ENCODE measurements at regions not wholly inside any gene's neighbourhood (a gene's known extent, or its start where the extent isn't known, plus 50 kb on each side); places are given as distances from the start of the nearest gene placed in this dataset.

DNA sequence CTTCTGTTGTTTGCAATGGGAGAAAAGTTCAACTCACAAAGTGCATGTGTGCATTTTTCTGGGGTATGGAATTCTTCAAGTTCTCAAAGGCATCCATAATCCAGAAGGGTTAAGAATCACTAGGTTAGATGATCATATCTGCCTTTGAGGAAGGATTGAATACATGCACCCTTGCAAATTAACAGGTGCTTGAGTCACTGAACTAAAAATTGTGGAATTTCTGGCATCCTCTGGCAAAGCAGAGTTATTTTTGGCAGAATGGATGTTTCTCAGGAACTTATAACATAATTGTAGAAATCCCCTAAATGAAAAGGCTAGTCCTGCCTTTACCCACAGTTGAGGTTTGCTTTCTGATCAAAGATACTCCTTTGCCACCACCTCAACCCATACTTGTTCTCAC lies 136.5 kb upstream of the DYRK2 start:
- TF ChIP-seq, protein P1, sequence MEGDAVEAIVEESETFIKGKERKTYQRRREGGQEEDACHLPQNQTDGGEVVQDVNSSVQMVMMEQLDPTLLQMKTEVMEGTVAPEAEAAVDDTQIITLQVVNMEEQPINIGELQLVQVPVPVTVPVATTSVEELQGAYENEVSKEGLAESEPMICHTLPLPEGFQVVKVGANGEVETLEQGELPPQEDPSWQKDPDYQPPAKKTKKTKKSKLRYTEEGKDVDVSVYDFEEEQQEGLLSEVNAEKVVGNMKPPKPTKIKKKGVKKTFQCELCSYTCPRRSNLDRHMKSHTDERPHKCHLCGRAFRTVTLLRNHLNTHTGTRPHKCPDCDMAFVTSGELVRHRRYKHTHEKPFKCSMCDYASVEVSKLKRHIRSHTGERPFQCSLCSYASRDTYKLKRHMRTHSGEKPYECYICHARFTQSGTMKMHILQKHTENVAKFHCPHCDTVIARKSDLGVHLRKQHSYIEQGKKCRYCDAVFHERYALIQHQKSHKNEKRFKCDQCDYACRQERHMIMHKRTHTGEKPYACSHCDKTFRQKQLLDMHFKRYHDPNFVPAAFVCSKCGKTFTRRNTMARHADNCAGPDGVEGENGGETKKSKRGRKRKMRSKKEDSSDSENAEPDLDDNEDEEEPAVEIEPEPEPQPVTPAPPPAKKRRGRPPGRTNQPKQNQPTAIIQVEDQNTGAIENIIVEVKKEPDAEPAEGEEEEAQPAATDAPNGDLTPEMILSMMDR (optimal IDR thresholded peaks at IDR 0.05 in 1 of 3, IDR thresholded peaks at IDR 0.05 in 1 of 3, conservative IDR thresholded peaks at IDR 0.05 in 1 of 3; ENCODE audit: extremely low read depth in 1 of 3, insufficient read depth in 2 of 3, low read length in 3 of 3), result no peak
- no peak for TF ChIP-seq EZH2 (IDR thresholded peaks at IDR 0.05; ENCODE audit: low read length)

All from keratinocyte (primary cell).